Mesothelial cell of epicardium (in vitro differentiated cells): ENCODE measurements at regions not wholly inside any gene's neighbourhood (a gene's known extent, or its start where the extent isn't known, plus 50 kb on each side); places are given as distances from the start of the nearest gene placed in this dataset.

ENCODE experiments used
- DNase-seq, 2 experiments: peaks; one replicate each; pipeline ENCODE4 v3.0.0; 2021; ENCODE audit warnings: low spot score in 2 of 2; ENCODE audit not compliant: unreplicated experiment in 2 of 2
- H3K27ac Mint-ChIP-seq: 2 replicates; pipeline ENCODE4 v1.8.0; 2021; ENCODE audit warnings: mixed read lengths
- H3K27me3 Mint-ChIP-seq: 2 replicates; pipeline ENCODE4 v1.8.0; 2021; ENCODE audit warnings: low read depth, mixed read lengths
- H3K36me3 Mint-ChIP-seq: 2 replicates; pipeline ENCODE4 v1.8.0; 2021; ENCODE audit warnings: mixed read lengths
- H3K4me1 Mint-ChIP-seq: 2 replicates; pipeline ENCODE4 v1.8.0; 2021; ENCODE audit warnings: mixed read lengths
- H3K4me3 Mint-ChIP-seq: 2 replicates; pipeline ENCODE4 v1.8.0; 2021; ENCODE audit warnings: mild to moderate bottlenecking, moderate library complexity, mixed read lengths
- H3K9me3 Mint-ChIP-seq: 2 replicates; pipeline ENCODE4 v1.8.0; 2021; ENCODE audit warnings: mixed read lengths
- CTCF ChIP-seq: fragments of 200-600 bp; sonication (generic); IDR thresholded peaks from one replicate; pipeline ENCODE4 v1.5.0; 2021; ENCODE audit warnings: antibody characterized with exemption; ENCODE audit not compliant: unreplicated experiment

- peaks cover 22% of the 10 kb centered on the region for H3K9me3 Mint-ChIP-seq
- no peak overlapping the region for H3K4me3 Mint-ChIP-seq
- DNase-seq, result no peak
- H3K4me1 Mint-ChIP-seq, result peaks cover 17% of the 10 kb centered on the region
- no peaks in the 10 kb centered on the region for H3K27me3 Mint-ChIP-seq
- H3K27ac Mint-ChIP-seq, result no peak overlapping the region
- no peak for TF ChIP-seq CTCF
- peaks cover under 1% of the 10 kb centered on the region for H3K36me3 Mint-ChIP-seq
These were observed 135.4 kb downstream of the SYT10 start for GRCh38 chr12:33304176-33304575.

- Mint-ChIP-seq H3K36me3 (peaks cover 15% of the 10 kb centered on the region), H3K9me3 (peaks cover 55% of the 10 kb centered on the region), H3K27me3 (no peaks in the 10 kb centered on the region), H3K4me1 (peaks cover 5% of the 10 kb centered on the region), H3K4me3 (no peak overlapping the region), H3K27ac (no peak overlapping the region)
- DNase-seq, result no peak
- no peak for TF ChIP-seq CTCF
These were observed 143.1 kb downstream of the SYT10 start for GRCh38 chr12:33296529-33296928.

GRCh38 chr12:33290703-33291102, 148.9 kb downstream of the SYT10 start:
- H3K36me3 Mint-ChIP-seq, result no peaks in the 10 kb centered on the region
- H3K4me3 Mint-ChIP-seq, result no peak overlapping the region
- no peak for TF ChIP-seq CTCF
- H3K27ac Mint-ChIP-seq, result no peak overlapping the region
- peaks cover 19% of the 10 kb centered on the region for H3K4me1 Mint-ChIP-seq
- no peaks in the 10 kb centered on the region for H3K27me3 Mint-ChIP-seq
- peaks cover 23% of the 10 kb centered on the region for H3K9me3 Mint-ChIP-seq
- no peak for DNase-seq

GRCh38 chr12:33283054-33283453, 156.6 kb downstream of the SYT10 start:
- DNase-seq, result no peak
- H3K4me3 Mint-ChIP-seq, result no peak overlapping the region
- peaks cover 25% of the 10 kb centered on the region for H3K36me3 Mint-ChIP-seq
- H3K27me3 Mint-ChIP-seq, result no peaks in the 10 kb centered on the region
- TF ChIP-seq CTCF, result no peak
- H3K4me1 Mint-ChIP-seq, result peaks cover 7% of the 10 kb centered on the region
- peaks cover 46% of the 10 kb centered on the region for H3K9me3 Mint-ChIP-seq
- H3K27ac Mint-ChIP-seq, result no peak overlapping the region

GRCh38 chr12:33277376-33277775, 162.2 kb downstream of the SYT10 start:
- TF ChIP-seq CTCF, result no peak
- Mint-ChIP-seq H3K4me1 (no peaks in the 10 kb centered on the region), H3K27ac (peak overlapping the region; percentile 16), H3K36me3 (peaks cover 33% of the 10 kb centered on the region), H3K9me3 (peaks cover 64% of the 10 kb centered on the region), H3K27me3 (no peaks in the 10 kb centered on the region), H3K4me3 (no peak overlapping the region)
- DNase-seq, result no peak

- Mint-ChIP-seq H3K9me3 (peaks cover 29% of the 10 kb centered on the region), H3K27ac (no peak overlapping the region), H3K4me3 (no peak overlapping the region), H3K4me1 (peaks cover 20% of the 10 kb centered on the region), H3K36me3 (peaks cover 6% of the 10 kb centered on the region), H3K27me3 (no peaks in the 10 kb centered on the region)
- no peak for DNase-seq
- no peak for TF ChIP-seq CTCF
These were observed 172.0 kb downstream of the SYT10 start for GRCh38 chr12:33267641-33268040.
